Keratinocyte (primary cell): ENCODE measurements at regions not wholly inside any gene's neighbourhood (a gene's known extent, or its start where the extent isn't known, plus 50 kb on each side); places are given as distances from the start of the nearest gene placed in this dataset.

Experiments used
- CTCF ChIP-seq, 3 experiments: IDR thresholded peaks in 1 of 3; conservative IDR thresholded peaks in 1 of 3; optimal IDR thresholded peaks in 1 of 3; 2 replicates in 2 of 3; 3 replicates in 1 of 3; pipeline versions ENCODE3 to v1.5.1; 2011; ENCODE audit warnings: low read length in 3 of 3, mild to moderate bottlenecking in 3 of 3, moderate library complexity in 2 of 3, control low read depth in 1 of 3, inconsistent platforms in 1 of 3; ENCODE audit not compliant: insufficient read depth in 2 of 3; ENCODE audit errors: extremely low read depth in 1 of 3
- EZH2 ChIP-seq: IDR thresholded peaks from one replicate; pipeline ENCODE4 v1.6.1; 2012; ENCODE audit warnings: inconsistent platforms, mild to moderate bottlenecking, low read length, moderate library complexity

- TF ChIP-seq CTCF (optimal IDR thresholded peaks at IDR 0.05 in 1 of 3, IDR thresholded peaks at IDR 0.05 in 1 of 3, conservative IDR thresholded peaks at IDR 0.05 in 1 of 3; ENCODE audit: extremely low read depth in 1 of 3, insufficient read depth in 2 of 3, low read length in 3 of 3) (no peak), EZH2 (no peak)
Observed at GRCh38 chr2:56450047-56450446, 266.3 kb downstream of the CCDC85A start.
